ENCODE measurements at regions not wholly inside any gene's neighbourhood (a gene's known extent, or its start where the extent isn't known, plus 50 kb on each side); places are given as distances from the start of the nearest gene placed in this dataset.
A peak's percentile ranks its signal among the peaks of the same experiment; 100 is the strongest.
"Not testable (repeated sequence)": the region's sequence is repeated elsewhere in the genome, so short reads cannot be mapped to it uniquely, and the experiment has no call there.

GRCh38 chr14:19088632-19089031, 121.4 kb downstream of the POTEM start:
- H3K4me2 ChIP-seq (ENCODE audit: insufficient read depth in 1 of 2, low read depth in 2 of 2, low read length in 2 of 2); H3K23ac ChIP-seq (ENCODE audit: insufficient read length); CTCF ChIA-PET (ENCODE audit: partially characterized antibody); FAIRE-seq; H4K20me1 ChIP-seq (replicated peaks in 1 of 2; ENCODE audit: control insufficient read depth in 1 of 2, insufficient read depth in 2 of 2, low read length in 2 of 2); H3K56ac ChIP-seq (replicated peaks; ENCODE audit: insufficient read length, low read depth, low read length); H3K4ac ChIP-seq (replicated peaks; ENCODE audit: insufficient read length, low read depth, low read length); H3K27ac ChIP-seq (ENCODE audit: low read depth, low read length); H3K14ac ChIP-seq (ENCODE audit: insufficient read length); H3K79me2 ChIP-seq (ENCODE audit: control insufficient read depth in 1 of 2, insufficient read depth in 2 of 2, low read length in 2 of 2); H2AFZ ChIP-seq (ENCODE audit: low read length); H3K9ac ChIP-seq (replicated peaks in 1 of 4; ENCODE audit: extremely low read depth in 1 of 4, low read depth in 3 of 4, low read length in 3 of 4); H3K18ac ChIP-seq (ENCODE audit: extremely low read depth, low read length); H2BK15ac ChIP-seq (ENCODE audit: low read length); H3K4me1 ChIP-seq (replicated peaks in 1 of 4; ENCODE audit: control insufficient read depth in 3 of 4, insufficient read depth in 4 of 4, low read length in 3 of 4); H3K36me3 ChIP-seq (ENCODE audit: control insufficient read depth in 2 of 4, insufficient read depth in 4 of 4, low read length in 3 of 4); DNase-seq (ENCODE audit: low read depth in 1 of 2, low spot score in 2 of 2); H3K79me1 ChIP-seq (ENCODE audit: low read depth, low read length); H3K4me3 ChIP-seq (ENCODE audit: extremely low read depth in 1 of 4, insufficient read depth in 2 of 4, low read depth in 3 of 4, low read length in 4 of 4); H4K8ac ChIP-seq (ENCODE audit: extremely low read depth, insufficient read depth, low read length); H3K9me3 ChIP-seq (ENCODE audit: insufficient read depth in 2 of 2, low read depth in 1 of 2, low read length in 1 of 2); H3K23me2 ChIP-seq (ENCODE audit: low read depth, low read length); H4K5ac ChIP-seq (ENCODE audit: insufficient read length, low read depth, low read length); H2BK12ac ChIP-seq (ENCODE audit: low read depth, low read length); H2BK120ac ChIP-seq (replicated peaks; ENCODE audit: low read depth, low read length); H2BK20ac ChIP-seq (ENCODE audit: low read length); POLR2A ChIA-PET (ENCODE audit: partially characterized antibody); H3K27me3 ChIP-seq (replicated peaks in 1 of 4; ENCODE audit: control insufficient read depth in 3 of 4, extremely low read depth in 1 of 4, insufficient read depth in 3 of 4, low read length in 3 of 4); H4K91ac ChIP-seq (replicated peaks; ENCODE audit: insufficient read length, low read length); H2BK5ac ChIP-seq (ENCODE audit: low read depth, low read length); H2AK5ac ChIP-seq (ENCODE audit: low read depth, low read length): not testable (repeated sequence)
- WGBS, 2 experiments (ENCODE audit: extremely low coverage in 1 of 2, insufficient coverage in 1 of 2, insufficient read length in 1 of 2, insufficient replicate concordance in 2 of 2, low coverage in 1 of 2, low lambda C conversion rate in 2 of 2, missing lambda C conversion rate in 1 of 2) = 81% methylated on average over 2 of the region's 2 CpGs; no CpG with 5 or more reads in 1 of the 2 experiments
- 0 out of 4 replicates have a peak, but pooled peaks of 1 of the 2 experiments have one; percentile 3 for TF ChIP-seq RAD21 (IDR thresholded peaks at IDR 0.05 in 1 of 2, conservative IDR thresholded peaks at IDR 0.05 in 1 of 2; ENCODE audit: low read depth in 2 of 2, low read length in 2 of 2)

- H2AFZ ChIP-seq (ENCODE audit: low read length); H4K91ac ChIP-seq (replicated peaks; ENCODE audit: insufficient read length, low read length); H4K5ac ChIP-seq (ENCODE audit: insufficient read length, low read depth, low read length); H3K4ac ChIP-seq (replicated peaks; ENCODE audit: insufficient read length, low read depth, low read length); H2BK120ac ChIP-seq (replicated peaks; ENCODE audit: low read depth, low read length); H3K18ac ChIP-seq (ENCODE audit: extremely low read depth, low read length); H3K27ac ChIP-seq (ENCODE audit: low read depth, low read length); POLR2A ChIA-PET (ENCODE audit: partially characterized antibody); FAIRE-seq; H2BK5ac ChIP-seq (ENCODE audit: low read depth, low read length); H3K4me2 ChIP-seq (ENCODE audit: insufficient read depth in 1 of 2, low read depth in 2 of 2, low read length in 2 of 2); H3K27me3 ChIP-seq (replicated peaks in 1 of 4; ENCODE audit: control insufficient read depth in 3 of 4, extremely low read depth in 1 of 4, insufficient read depth in 3 of 4, low read length in 3 of 4); DNase-seq (ENCODE audit: low read depth in 1 of 2, low spot score in 2 of 2); CTCF ChIA-PET (ENCODE audit: partially characterized antibody); H3K56ac ChIP-seq (replicated peaks; ENCODE audit: insufficient read length, low read depth, low read length); H4K8ac ChIP-seq (ENCODE audit: extremely low read depth, insufficient read depth, low read length); H3K79me2 ChIP-seq (ENCODE audit: control insufficient read depth in 1 of 2, insufficient read depth in 2 of 2, low read length in 2 of 2); H2BK20ac ChIP-seq (ENCODE audit: low read length); H2BK12ac ChIP-seq (ENCODE audit: low read depth, low read length); H3K23ac ChIP-seq (ENCODE audit: insufficient read length); H3K9ac ChIP-seq (replicated peaks in 1 of 4; ENCODE audit: extremely low read depth in 1 of 4, low read depth in 3 of 4, low read length in 3 of 4); H2BK15ac ChIP-seq (ENCODE audit: low read length); H3K23me2 ChIP-seq (ENCODE audit: low read depth, low read length); H3K79me1 ChIP-seq (ENCODE audit: low read depth, low read length); H3K4me1 ChIP-seq (replicated peaks in 1 of 4; ENCODE audit: control insufficient read depth in 3 of 4, insufficient read depth in 4 of 4, low read length in 3 of 4); H2AK5ac ChIP-seq (ENCODE audit: low read depth, low read length); H3K4me3 ChIP-seq (ENCODE audit: extremely low read depth in 1 of 4, insufficient read depth in 2 of 4, low read depth in 3 of 4, low read length in 4 of 4); H4K20me1 ChIP-seq (replicated peaks in 1 of 2; ENCODE audit: control insufficient read depth in 1 of 2, insufficient read depth in 2 of 2, low read length in 2 of 2); H3K14ac ChIP-seq (ENCODE audit: insufficient read length); H3K36me3 ChIP-seq (ENCODE audit: control insufficient read depth in 2 of 4, insufficient read depth in 4 of 4, low read length in 3 of 4): not testable (repeated sequence)
- no CpG with 5 or more reads among the region's 5 CpGs for WGBS, 2 experiments (ENCODE audit: extremely low coverage in 1 of 2, insufficient coverage in 1 of 2, insufficient read length in 1 of 2, insufficient replicate concordance in 2 of 2, low coverage in 1 of 2, low lambda C conversion rate in 2 of 2, missing lambda C conversion rate in 1 of 2)
- peaks cover 3 to 22% of the 10 kb centered on the region in 2 experiments; a peak in 3 of 4 replicates for H3K9me3 ChIP-seq (ENCODE audit: insufficient read depth in 2 of 2, low read depth in 1 of 2, low read length in 1 of 2)
These were observed 126.0 kb downstream of the POTEM start for GRCh38 chr14:19093227-19093626.
